OCI-LY1 (cell line): ENCODE measurements at regions not wholly inside any gene's neighbourhood (a gene's known extent, or its start where the extent isn't known, plus 50 kb on each side); places are given as distances from the start of the nearest gene placed in this dataset.

Source experiments
- H2AFZ ChIP-seq: fragments of 200-600 bp; sonication (generic), shearing (Covaris generic); 2 replicates; pipeline ENCODE4 v1.6.0; 2014; ENCODE audit warnings: antibody characterized with exemption, mild to moderate bottlenecking, low read length
- H3F3A ChIP-seq: fragments of 200-600 bp; sonication (generic), shearing (Covaris generic); 2 replicates; pipeline ENCODE4 v1.6.0; 2014; ENCODE audit warnings: mild to moderate bottlenecking, antibody characterized with exemption, low read length, moderate library complexity; ENCODE audit not compliant: insufficient read depth
- H3K27ac ChIP-seq: fragments of 200-600 bp; sonication (generic); 2 replicates; pipeline ENCODE4 v1.5.1; 2014; ENCODE audit warnings: low read length, mixed run types, mild to moderate bottlenecking, low read depth; ENCODE audit not compliant: poor library complexity, severe bottlenecking
- H3K27me3 ChIP-seq: fragments of 200-600 bp; sonication (generic); 2 replicates; pipeline ENCODE4 v1.6.0; 2014; ENCODE audit warnings: antibody characterized with exemption, mild to moderate bottlenecking, low read length, moderate library complexity; ENCODE audit not compliant: insufficient read depth
- H3K36me3 ChIP-seq: fragments of 200-600 bp; sonication (generic); 2 replicates; pipeline ENCODE4 v1.6.1; 2014; ENCODE audit warnings: mild to moderate bottlenecking, antibody characterized with exemption, low read length, moderate library complexity, mixed read lengths; ENCODE audit not compliant: insufficient read depth
- H3K4me1 ChIP-seq: fragments of 200-600 bp; sonication (generic); 2 replicates; pipeline ENCODE4 v1.5.1; 2014; ENCODE audit warnings: mild to moderate bottlenecking, low read length, moderate library complexity; ENCODE audit not compliant: insufficient read depth, severe bottlenecking
- H3K4me2 ChIP-seq: fragments of 200-600 bp; sonication (generic), shearing (Covaris generic); 2 replicates; pipeline ENCODE4 v1.6.1; 2014; ENCODE audit warnings: low read length
- H3K4me3 ChIP-seq: fragments of 200-600 bp; sonication (generic); 2 replicates; pipeline ENCODE4 v1.5.1; 2014; ENCODE audit warnings: low read length, low read depth, mild to moderate bottlenecking, mixed read lengths; ENCODE audit not compliant: poor library complexity, severe bottlenecking
- H3K79me2 ChIP-seq: fragments of 200-600 bp; shearing (Covaris generic); 2 replicates; pipeline ENCODE4 v1.6.1; 2016; ENCODE audit warnings: mixed run types, low read length, mixed read lengths; ENCODE audit not compliant: insufficient read depth
- H3K9ac ChIP-seq: fragments of 200-600 bp; sonication (generic), shearing (Covaris generic); 2 replicates; pipeline ENCODE4 v1.6.1; 2014; ENCODE audit warnings: mild to moderate bottlenecking, low read length, mixed read lengths
- H3K9me2 ChIP-seq: fragments of 200-600 bp; sonication (generic), shearing (Covaris generic); 2 replicates; pipeline ENCODE4 v1.6.1; 2014; ENCODE audit warnings: low read depth, mild to moderate bottlenecking, low read length, mixed read lengths
- H3K9me3 ChIP-seq: fragments of 200-600 bp; shearing (Covaris generic); 2 replicates; pipeline ENCODE4 v1.6.1; 2014; ENCODE audit warnings: low read length, mixed read lengths
- H4K20me1 ChIP-seq: fragments of 200-600 bp; sonication (generic), shearing (Covaris generic); 2 replicates; pipeline ENCODE4 v1.6.0; 2016; ENCODE audit warnings: mild to moderate bottlenecking, low read length; ENCODE audit not compliant: insufficient read depth
- EZH2 ChIP-seq: fragments of 200-600 bp; sonication (generic), shearing (Covaris generic); IDR thresholded peaks from 2 replicates; pipeline ENCODE4 v1.8.0; 2017; ENCODE audit warnings: borderline replicate concordance, mixed run types, mild to moderate bottlenecking, antibody characterized with exemption, low read length, moderate library complexity, mixed read lengths
- TF ChIP-seq, protein P1 (sequence below): fragments of 200-600 bp; sonication (generic), shearing (Covaris generic); IDR thresholded peaks from 2 replicates; pipeline ENCODE4 v1.5.1; 2017; ENCODE audit warnings: mild to moderate bottlenecking, antibody characterized with exemption, low read length, moderate library complexity, mixed read lengths

DNA sequence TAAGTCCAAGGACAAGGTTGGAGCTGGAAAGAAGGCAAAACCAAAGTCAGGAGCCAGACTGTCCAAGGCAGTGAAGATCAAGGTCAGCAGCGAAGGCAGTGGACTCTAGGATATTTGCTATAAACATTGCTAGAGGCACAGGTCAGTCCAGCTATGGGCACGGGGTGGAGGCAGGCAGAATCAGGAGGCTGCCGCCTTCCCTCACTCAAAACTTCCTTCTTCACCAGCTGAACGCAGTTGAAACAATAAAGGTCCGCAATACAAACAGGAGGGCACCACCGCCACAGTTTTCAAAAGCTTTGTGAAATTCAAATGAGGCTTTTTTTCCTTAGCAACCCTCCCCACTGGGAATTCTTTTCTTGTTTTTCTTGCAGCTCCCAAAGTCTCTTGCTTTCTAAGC, 372.4 kb downstream of the NXPE2 start:
- no peaks in the 10 kb centered on the region for H3K9me3 ChIP-seq
- no peaks in the 10 kb centered on the region; the same call in 1 of the 2 replicates for H3K27me3 ChIP-seq
- H3K4me3 ChIP-seq = no peak overlapping the region
- H4K20me1 ChIP-seq = no peaks in the 10 kb centered on the region
- no peak overlapping the region for H3K27ac ChIP-seq
- no peak overlapping the region for H3K4me2 ChIP-seq
- no peak overlapping the region for H2AFZ ChIP-seq
- TF ChIP-seq, protein P1, sequence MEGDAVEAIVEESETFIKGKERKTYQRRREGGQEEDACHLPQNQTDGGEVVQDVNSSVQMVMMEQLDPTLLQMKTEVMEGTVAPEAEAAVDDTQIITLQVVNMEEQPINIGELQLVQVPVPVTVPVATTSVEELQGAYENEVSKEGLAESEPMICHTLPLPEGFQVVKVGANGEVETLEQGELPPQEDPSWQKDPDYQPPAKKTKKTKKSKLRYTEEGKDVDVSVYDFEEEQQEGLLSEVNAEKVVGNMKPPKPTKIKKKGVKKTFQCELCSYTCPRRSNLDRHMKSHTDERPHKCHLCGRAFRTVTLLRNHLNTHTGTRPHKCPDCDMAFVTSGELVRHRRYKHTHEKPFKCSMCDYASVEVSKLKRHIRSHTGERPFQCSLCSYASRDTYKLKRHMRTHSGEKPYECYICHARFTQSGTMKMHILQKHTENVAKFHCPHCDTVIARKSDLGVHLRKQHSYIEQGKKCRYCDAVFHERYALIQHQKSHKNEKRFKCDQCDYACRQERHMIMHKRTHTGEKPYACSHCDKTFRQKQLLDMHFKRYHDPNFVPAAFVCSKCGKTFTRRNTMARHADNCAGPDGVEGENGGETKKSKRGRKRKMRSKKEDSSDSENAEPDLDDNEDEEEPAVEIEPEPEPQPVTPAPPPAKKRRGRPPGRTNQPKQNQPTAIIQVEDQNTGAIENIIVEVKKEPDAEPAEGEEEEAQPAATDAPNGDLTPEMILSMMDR = no peak
- TF ChIP-seq EZH2 = no peak
- no peaks in the 10 kb centered on the region for H3K4me1 ChIP-seq
- no peak overlapping the region for H3K9ac ChIP-seq
- H3K79me2 ChIP-seq = no peaks in the 10 kb centered on the region
- H3K36me3 ChIP-seq = no peaks in the 10 kb centered on the region
- no peaks in the 10 kb centered on the region for H3F3A ChIP-seq
- H3K9me2 ChIP-seq = no peaks in the 10 kb centered on the region

DNA sequence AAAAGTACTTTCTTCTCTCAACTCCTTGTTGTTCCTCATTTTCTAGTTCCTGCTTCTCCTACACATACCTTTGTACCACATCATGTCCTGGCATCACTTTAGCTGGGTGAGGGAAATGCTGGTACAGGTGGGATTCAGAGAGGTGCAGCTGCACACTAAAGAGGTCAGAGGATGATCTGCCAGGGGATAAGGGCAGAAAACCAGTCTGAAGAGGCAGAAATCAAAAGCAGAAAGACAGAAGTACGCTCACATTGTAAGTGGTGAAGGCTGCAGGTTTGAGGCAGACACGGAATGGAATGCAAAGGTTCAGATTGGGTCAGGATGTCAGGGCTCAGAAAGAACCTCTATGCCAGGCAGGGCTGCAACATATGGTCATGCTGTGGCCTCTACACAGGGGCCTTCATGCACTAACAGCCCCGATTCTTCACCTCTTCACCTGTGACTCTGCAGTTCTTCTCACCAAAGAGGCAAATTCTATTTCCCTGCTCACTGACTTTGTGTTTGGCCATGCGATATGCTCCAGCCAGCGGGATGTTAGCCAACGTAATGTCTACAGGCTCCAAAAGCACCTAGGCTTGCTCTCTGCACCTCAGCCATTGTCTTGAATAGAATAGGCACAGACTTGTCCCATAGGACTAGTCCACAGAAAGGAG, 373.7 kb downstream of the NXPE2 start:
- Histone ChIP-seq H3K4me3 (no peak overlapping the region), H4K20me1 (no peaks in the 10 kb centered on the region), H3K4me2 (no peak overlapping the region), H3K79me2 (no peaks in the 10 kb centered on the region), H3K27me3 (no peaks in the 10 kb centered on the region; the same call in 1 of the 2 replicates), H3F3A (no peaks in the 10 kb centered on the region), H3K4me1 (no peaks in the 10 kb centered on the region), H3K9me2 (no peaks in the 10 kb centered on the region), H2AFZ (no peak overlapping the region), H3K36me3 (no peaks in the 10 kb centered on the region), H3K9ac (no peak overlapping the region), H3K9me3 (0 out of 2 replicates have a peak, but pooled peaks cover 3% of the 10 kb centered on the region), H3K27ac (no peak overlapping the region)
- TF ChIP-seq, protein P1 = no peak
- TF ChIP-seq EZH2 = no peak

DNA sequence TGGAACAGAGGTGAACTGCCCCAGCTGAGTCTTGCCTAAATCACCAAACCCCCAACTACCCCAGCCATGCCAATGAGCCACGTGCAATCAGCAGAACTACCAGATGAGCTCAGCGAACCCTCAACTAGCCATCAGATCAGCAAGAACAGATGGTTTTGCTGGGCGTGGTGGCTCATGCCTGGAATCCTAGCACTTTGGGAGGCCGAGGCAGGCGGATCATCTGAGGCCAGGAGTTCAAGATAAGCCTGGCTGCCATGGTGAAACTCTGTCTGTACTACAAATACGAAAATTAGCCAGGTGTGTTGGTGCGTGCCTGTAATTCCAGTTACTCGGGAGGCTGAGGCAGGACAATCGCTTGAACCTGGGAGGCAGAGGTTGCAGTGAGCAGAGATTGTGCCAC, 374.3 kb downstream of the NXPE2 start:
- Histone ChIP-seq H4K20me1 (no peaks in the 10 kb centered on the region), H3K4me2 (no peak overlapping the region), H3K27ac (no peak overlapping the region), H3K4me1 (no peaks in the 10 kb centered on the region), H3K9ac (no peak overlapping the region), H3K79me2 (no peaks in the 10 kb centered on the region), H2AFZ (no peak overlapping the region), H3K9me2 (no peaks in the 10 kb centered on the region), H3K4me3 (no peak overlapping the region), H3K36me3 (no peaks in the 10 kb centered on the region), H3K27me3 (no peaks in the 10 kb centered on the region; the same call in 1 of the 2 replicates), H3K9me3 (0 out of 2 replicates have a peak, but pooled peaks cover 3% of the 10 kb centered on the region), H3F3A (no peaks in the 10 kb centered on the region)
- TF ChIP-seq, protein P1 = no peak
- TF ChIP-seq EZH2 = no peak
